Stimulated activated CD4-positive, alpha-beta T cell treated with anti-CD3 and anti-CD28 coated beads, Interleukin-4, amount 100 ng/mL, for 4 hours (primary cell): ENCODE measurements at regions not wholly inside any gene's neighbourhood (a gene's known extent, or its start where the extent isn't known, plus 50 kb on each side); places are given as distances from the start of the nearest gene placed in this dataset.
"Not testable (repeated sequence)": the region's sequence is repeated elsewhere in the genome, so short reads cannot be mapped to it uniquely, and the experiment has no call there.

Experiments
- DNase-seq, 2 experiments: peaks; one replicate each; pipeline ENCODE4 v3.0.0-alpha.2; 2020

DNA sequence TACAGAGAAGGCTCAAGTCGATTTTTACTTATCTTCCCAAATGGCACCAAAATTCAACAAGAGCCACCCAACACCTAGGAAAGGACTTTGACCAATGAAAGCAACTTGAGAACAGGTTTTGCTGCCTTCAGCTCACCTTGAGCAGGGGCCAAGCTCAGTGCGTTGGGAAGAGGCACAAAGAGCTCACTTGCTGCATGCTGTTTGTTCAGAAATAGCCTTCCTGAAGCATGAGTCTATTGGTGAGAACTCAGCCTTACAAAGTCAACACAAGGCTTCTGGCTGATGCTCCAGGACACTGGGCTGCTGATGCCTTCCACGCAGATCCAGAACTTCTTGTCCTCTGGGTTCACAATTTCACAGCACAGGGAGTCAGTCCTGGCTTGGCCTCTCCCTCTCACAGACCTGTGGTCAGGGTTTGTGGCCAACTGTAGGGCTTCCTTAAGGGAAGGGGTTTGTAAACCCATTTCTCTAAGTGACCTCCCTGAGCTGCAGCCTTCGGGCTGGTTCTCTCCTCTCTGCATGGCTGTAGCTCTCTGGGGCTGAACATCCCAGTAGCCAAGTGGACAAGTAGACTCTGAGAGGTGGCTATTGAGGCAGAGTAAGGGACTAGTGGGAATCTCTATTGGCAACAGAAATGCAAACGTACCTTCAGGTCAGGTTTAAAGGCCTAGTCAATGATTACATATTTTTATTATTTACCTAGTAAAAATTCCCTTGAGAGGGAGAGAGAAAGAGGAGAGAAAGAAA is 124.7 kb upstream of the GATA6 start:
- DNase-seq = no peak

DNA sequence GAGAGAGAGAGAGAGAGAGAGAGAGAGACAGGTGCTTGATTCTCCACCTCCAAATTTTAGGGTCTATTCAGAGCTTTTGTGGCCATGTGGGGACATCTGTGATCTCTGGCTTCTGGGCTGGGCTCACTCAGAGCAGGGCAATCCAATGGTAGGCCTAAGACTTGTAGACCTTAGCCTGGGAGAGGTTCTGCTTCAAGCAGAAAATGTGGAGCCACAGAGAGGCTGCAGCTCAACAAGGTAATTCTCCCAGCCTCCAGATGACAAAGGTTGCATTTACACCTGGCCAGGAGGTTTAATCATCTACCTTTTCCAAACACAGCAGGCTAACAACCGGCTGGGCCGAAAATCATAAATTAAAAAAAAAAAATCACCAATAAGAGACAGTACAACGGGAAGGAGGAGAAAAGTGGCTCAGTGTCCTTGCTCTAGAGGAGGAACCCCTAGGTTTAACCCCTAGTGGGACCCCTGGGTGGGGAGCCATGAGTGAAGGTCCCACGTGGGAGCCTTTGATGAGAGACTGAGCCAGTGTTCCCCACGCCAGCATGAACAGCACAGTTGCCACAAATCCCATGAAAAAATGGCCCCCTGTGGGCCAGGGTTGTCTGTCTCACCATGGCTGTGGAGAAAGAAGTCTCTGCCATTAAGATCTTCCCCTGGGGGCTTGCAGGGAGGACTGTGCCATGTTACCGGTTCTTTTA is 124.0 kb upstream of the GATA6 start:
- no peak for DNase-seq

DNA sequence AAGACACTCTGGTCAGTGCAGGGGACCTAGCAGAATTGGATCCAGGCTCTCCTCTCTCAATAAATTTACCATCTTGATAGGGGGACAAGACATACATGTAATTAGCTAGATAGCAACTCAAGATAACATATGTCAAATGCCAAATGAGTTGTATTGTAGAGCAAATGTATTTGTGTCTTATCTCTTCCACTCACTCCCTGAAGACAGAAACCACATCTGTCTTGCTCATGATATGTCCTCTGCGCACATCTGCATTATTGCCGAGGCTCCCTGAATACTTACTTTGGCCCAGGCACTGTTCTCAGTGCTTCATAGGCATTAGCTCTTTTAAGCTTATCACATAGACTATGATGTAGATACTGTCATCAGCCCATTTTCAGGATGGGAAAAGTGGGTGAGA is 122.9 kb upstream of the GATA6 start:
- no peak for DNase-seq

DNA sequence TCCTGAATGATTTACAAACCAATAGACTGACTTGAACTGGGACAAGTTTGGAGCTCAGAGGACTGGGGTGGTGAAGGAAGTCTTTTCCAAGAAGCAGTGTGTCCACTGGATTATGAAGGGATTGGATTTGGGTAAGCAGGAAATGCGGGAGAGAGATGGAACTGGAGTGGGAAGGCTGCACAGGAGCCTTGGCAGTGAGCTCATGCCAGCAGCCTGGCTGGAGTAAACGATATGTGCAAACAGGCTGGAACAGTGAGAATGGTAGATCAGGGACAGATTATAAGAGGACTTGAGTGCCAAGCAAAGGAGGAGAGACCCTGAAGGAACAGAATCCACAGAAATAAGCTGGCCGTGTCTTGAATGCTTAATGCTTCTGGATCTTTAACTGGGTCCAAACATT is 121.9 kb upstream of the GATA6 start:
- DNase-seq = no peak

DNA sequence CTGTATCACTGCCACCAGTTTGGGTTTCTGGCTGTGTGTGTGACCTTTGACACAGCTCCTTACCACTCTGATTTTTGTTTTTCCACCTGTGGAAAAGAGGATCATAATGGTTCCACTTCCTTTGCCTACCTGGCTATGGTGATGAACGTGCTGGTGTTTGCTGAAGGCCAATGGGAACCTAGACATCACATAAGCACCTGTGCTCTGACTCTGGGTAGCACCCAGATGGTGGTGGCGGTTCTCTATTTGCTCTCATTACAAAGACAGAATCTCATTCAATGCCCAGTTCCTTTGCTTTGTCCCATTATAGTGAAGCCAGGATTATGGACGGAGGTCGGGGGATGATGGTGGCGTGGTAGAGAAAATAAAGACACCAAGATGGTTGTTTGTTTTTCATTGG is 121.2 kb upstream of the GATA6 start:
- no peak for DNase-seq

DNA sequence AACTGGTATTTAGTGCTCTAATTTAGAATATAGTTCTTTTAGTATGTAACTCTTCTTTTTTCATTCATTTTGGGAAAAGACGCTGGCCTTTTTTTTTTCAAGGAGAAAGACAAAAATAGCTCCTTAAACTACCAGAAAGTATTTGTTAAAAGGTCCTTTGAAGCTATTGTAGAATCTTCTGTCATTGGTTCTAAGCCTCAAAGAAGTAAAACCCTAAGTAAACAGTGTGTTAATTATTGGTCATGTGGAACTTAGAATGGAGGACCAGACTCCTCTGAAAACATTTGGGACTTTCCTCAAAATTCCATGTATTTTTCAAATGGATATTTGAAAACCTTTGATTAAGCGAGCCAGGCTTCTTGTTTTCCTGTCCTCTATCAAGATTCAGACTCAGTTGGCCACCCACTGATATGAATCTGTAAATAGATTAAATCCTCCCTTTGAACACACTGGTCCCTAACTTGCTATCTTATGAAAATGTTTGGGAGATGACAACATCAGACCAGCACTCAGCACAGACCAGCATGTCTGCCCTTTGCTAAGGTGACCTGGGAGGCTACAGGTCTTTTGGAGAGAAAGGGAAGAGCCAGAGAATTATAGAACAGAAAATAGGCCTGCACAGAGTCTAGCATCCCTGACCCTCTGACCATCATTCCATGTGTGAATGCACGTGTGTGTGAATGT is 120.3 kb upstream of the GATA6 start:
- DNase-seq = no peak

DNA sequence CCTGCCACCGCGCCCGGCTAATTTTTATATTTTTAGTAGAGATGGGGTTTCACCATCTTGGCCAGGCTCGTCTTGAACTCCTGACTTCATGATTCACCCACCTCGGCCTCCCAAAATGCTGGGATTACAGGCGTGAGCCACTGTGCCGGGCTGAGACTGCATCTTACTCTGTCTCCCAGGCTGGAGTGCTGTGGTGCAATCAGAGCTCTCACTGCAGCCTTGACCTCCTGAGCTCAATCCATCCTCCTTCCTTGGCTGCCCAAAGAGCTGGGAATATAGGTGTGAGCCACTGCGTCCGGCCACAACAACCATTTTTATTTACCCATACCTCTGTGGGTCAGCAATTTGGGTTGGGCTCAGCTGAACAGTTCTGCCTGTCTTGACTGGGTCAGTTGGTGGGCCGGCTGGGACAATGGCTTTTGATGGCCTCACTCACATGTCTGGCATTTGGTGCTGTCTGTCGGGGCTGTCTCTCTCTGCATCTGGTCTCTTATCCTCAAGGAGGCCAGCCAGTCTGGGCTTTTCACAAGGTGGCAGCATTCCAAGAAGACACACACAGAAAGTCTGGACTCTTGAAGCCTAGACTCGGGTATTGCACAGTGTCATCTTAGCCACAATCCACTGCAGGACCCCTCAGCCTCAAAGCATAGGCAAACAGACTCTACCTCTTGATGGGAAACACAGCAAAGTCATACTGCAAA is 116.8 kb upstream of the GATA6 start:
- no peak for DNase-seq

DNA sequence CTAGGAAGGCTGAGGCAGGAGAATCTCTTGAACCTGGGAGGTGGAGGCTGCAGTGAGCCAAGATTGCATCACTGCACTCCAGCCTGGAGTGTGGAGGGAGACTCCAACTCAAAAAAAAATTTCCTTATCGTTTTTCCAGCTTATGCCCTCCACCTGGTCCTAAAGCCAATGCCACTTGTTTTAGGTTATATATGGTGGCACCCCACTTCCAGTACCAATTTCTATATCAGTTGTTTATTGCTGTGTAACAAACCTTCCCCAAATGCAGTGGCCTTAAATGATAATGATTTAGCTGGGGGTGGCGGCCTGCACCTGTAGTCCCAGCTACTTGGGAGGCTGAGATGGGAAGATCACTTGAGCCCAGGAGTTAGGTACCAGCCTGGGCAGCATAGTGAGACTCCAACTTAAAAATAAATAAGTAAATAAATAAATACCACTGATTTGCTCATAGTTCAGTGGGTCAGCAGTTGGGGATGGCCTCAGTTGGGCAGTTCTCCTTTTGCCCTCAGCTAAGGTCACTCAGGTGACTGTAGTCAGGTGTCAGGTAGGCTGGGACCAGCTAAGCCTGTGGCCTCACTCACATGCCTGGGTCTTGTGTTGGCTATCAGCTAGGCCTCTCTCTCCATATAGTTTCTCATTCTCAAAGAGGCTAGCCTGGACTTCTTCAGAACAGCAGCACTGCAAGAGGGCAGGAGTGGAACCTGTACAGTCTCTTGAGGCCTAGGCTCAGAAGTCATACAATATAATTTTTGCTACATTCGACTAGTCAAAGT is 113.7 kb upstream of the GATA6 start:
- DNase-seq = no peak

DNA sequence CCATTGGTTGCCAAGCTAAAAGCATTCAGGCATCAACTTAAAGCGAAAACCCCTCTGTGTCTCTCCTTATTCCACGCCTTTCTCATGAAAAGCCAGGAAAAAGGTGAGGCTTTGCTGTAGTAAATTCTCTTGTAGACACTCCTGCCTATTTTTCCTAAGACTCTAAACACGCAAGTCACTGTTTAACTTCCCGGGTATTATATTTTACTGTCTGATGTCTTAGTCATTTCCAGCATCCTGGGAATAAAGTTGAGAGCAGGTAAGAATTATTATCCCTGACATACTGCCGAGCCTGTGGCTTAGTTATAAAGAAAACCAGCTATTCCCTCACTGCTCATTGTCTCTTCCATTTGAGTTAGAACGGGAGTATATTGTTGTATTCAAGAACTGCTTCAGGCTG is 112.4 kb upstream of the GATA6 start:
- DNase-seq = no peak

DNA sequence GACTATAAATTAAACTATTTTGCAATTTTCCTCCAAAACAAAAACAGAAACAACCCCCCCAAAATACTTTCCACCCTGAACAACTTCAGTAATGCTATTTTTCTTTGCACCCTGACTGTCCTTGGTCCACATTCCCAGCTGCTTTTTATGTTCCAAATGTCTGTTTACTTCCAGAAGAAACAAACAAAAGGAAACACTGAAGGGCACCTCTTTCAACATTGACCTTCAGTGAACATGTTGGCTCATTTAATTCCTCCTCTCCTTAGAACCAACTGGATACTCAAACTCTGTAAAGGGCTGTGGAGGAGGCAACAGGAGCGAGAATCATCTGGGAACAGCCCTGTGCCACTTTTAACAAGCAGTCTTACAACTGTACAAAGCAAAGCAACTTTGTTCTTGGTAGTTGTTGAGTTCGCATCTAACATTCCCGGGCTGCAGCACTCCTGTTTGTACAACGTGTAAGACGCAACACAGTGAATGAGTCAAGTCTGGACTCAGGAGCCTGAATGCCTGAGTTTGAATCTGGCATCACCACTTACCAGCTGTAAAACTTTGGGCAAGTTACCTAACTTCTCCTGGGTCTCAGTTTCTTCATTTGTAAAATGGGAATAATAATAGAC is 111.4 kb upstream of the GATA6 start:
- DNase-seq = no peak

DNA sequence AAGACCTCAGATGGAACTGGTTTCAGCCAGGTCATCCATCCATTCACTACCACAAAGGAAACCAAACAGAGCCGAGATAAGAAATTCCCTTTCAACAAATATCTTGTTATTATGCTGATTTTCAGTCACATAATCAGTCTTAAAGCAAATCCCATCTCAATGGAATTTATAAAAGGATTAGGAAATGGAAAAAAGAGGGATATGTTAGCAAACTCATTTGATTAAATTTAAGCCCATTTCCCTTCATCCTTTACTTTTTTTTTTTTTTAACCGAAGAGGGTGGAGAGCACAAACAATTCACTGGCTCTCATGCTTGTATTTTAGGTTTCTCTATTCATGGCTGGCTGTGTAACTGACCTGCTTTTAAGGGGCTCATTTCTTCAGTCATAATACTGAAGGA is 109.0 kb upstream of the GATA6 start:
- DNase-seq = no peak

DNA sequence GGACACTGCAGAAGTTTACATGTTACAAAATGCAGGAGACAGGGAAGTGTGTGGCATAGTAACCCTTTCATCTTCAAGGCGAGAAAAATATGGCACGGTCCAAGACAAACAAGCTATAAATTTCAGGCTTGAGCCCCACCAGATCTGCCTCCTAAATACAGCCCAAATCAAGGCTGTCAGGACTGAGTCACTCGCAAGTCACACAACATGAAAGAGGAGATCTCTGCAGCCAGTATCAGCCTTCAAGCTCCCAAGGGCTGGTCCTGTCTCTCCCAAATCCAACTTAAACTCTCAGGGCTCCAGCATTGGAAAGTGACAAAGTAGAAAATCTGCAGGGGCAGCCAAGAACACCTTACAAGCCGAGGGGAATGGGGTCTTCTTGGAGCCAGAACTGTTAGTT is 106.3 kb upstream of the GATA6 start:
- DNase-seq = no peak

DNA sequence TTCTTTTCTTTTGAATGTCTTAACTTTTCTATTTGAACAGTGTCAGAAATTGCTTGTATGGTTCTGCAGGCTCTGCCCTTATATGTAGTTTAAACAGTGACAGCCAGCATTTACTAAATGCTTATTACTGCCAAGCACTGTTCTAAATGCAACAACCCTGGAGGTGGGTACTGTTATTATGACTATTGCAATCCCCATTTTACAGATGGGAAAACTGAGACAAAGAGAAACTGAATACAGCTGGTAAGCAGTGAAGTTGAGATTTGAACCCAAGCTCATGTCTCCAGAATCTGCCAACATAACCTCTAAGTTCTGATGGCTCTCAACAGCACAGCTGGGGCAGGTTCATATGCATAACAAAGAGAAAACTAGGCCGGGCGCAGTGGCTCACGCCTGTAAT is 105.7 kb upstream of the GATA6 start:
- DNase-seq = no peak

DNA sequence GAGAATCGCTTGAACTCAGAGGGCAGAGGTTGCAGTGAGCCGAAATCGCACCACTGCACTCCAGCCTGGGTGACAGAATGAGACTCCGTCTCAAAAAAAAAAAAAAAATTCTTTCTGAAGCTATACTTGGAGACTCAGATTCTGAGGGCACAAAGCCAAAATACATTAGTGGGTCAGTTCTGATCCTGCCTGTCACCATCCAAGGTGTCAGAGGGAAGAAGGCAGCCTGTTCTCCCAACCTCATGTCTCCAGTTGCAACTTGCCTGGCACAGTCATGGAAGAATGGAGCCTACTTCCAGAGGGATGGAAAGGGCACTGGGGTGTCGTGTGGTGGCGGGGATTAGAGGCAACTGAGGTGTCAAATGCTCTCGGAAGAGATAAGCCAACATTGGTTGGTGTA is 104.8 kb upstream of the GATA6 start:
- DNase-seq = no peak

DNA sequence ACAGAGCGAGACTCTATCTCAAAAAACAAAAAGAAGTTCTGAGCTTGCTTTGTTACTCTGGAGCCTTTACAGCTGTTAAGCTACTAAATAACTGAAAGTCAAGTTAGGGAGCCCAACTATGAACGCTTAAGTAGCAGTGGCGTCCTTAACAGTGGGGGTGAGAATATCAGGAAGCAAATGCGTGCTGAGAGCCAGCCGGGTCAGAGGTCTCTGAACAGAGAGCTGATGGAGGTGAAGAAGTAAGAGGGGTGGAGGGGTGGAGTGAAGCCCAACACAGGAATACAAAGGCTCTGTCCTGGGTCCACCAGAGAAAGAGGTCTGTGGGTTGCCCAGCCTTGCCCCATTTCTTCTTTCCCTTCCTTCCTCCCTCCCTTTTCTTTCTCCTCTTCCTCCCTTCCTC is 104.1 kb upstream of the GATA6 start:
- DNase-seq = no peak

DNA sequence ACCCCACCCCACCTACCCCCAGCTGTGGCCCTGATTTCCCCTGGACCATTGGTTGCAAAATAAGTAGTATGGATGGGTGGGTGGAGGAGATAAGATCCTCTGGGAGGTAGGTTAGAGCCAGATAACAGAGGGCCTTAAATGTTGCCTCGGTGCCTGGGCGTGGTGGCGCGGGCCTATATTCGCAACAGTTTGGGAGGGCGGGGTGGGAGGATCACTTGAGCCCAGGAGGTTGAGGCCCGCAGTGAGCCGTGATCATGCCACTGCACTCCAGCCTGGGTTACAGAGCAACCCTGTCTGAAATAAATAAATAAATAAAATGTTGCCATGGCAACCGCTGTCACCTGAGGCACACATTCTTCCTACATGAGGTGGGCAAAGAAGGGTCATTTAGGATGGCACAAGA is 103.3 kb upstream of the GATA6 start:
- no peak for DNase-seq

DNA sequence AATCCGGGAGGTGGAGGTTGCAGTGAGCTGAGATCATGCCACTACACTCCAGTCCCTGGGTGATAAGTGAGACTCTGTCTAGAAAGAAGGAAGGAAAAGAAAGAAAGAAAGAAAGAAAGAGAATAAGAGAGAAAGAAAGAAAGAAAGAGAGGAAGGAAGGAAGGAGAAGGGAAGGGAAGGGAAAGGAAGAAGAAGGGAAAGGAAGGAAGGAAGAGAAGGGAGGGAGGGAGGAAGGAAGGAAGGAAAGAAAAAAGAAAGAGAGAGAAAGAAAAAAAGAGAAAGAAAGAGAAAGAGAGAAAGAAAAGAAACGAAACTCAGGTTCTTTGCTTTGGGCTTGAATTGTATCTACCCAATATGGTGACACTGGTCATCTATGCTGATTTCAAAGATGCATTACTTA is 102.3 kb upstream of the GATA6 start:
- no peak for DNase-seq

DNA sequence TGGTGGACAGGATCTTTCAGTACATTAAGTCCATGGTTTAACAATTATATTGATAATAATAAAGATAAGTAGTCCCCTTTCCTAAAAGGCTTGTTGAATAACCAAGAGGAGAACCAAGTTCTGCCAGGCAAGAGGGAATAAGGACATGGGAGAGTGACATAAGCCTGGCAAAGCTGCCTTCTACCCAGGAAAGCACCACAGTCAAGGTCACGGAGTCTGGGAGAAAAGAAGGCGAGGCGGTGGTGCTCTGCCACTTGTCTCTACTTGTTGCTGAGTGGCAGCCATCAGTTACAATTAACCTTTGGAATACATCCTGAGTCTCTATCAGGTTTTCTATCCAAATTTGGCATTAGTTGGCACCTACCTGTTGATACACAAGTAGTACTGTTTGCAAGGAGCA is 101.7 kb upstream of the GATA6 start:
- DNase-seq = no peak

DNA sequence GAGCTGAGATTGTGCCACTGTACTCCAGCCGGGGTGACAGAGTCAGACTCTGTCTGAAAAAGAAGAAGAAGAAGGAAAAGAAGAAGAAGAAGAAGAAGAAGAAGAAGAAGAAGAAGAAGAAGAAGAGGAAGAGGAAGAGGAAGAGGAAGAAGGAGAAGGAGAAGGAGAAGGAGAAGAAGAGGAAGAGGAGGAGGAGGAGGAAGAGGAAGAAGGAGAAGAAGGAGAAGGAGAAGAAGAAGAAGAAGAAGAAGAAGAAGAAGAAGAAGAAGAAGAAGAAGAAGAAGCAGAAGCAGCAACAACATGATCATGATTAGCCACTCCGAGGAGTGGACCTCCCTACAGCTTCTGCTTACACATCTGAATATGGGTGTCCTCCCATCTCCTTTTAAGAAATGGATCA is 100.6 kb upstream of the GATA6 start:
- not testable (repeated sequence) for DNase-seq

DNA sequence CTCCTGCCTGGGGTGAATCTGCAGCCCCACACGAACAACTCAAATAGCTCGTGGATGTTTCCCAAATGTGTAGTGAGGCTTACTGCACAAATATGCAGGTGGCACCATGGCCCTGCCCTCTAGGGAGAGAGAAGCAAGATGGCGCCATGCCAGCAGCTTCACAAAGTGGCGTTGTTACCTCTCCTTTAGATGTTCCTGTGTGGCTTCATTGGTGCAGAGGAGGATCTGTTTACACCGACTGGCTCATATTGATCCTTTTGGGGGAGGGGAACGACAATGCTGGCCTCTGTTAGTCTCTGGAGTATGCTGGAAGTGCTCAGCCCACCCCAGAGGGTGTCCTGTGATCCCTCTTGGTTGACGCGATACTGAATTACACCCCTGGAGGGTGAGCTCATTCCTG is 99.5 kb upstream of the GATA6 start:
- no peak for DNase-seq

DNA sequence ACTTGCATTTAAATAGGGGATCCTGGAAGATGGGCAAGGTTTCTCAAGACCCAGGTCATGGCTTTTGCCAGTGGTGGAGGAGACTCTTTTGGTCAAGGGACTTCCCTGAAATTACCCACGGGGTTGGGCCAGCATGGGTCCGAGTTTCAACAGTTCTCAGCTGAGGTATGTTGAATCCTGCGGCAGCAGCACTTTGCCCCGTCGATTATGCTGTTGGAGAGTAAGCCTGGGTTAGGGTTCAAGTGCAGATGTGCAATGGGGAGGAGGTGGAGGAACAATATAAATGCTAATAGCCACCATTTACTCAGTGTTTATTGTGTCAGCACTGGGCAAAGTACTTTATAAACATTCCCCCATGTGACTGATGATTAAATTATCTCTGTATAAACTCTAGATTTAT is 96.0 kb upstream of the GATA6 start:
- DNase-seq = no peak

DNA sequence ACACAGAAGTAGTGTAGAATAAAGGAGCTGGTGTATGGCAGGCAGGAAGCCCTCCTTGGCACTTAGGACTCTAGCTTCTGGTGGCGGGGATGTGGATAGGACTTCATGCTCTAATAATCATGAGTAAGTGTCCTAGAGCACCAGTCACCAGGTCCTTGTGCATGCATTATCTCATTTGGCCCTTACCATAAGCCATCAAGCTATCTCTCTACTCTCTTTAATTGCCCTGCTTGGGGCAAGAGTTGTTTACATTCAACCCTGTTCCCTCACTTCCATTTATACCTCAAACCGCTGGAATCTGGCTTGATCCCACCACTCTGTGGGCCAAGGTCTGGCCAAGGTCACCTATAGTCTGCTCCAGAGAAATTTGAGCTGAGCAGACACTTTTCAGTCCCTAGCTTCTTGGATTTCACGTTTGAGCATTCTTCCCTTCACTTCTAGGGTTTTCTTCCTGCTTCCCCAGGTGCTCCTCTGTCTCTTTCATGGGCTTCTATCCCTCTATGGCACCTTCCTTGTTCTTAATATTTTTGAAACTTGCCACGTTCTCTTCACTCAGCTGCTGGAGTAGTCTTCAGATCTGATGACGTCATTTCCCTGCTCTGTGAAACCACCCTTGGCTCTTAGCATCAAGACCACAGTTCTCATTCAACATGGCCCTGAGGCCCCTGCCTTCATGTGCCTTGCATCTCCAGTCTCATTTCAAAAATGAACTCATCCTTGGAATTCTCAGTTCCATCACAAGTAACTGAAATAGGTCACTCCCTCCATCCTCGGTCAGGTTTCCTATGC is 94.9 kb upstream of the GATA6 start:
- DNase-seq = no peak
